GM23338 (cell line): ENCODE measurements at regions not wholly inside any gene's neighbourhood (a gene's known extent, or its start where the extent isn't known, plus 50 kb on each side); places are given as distances from the start of the nearest gene placed in this dataset.

ENCODE experiments used
- CREB1 ChIP-seq: fragments of 250-450 bp; sonication (Bioruptor Pico); IDR thresholded peaks from 2 replicates; pipeline ENCODE4 v1.5.0; 2020; ENCODE audit warnings: low read depth, mild to moderate bottlenecking, moderate library complexity
- CTCF ChIP-seq, 2 experiments: fragments of 200-600 bp in 1 of 2; sonication (generic) in 1 of 2; conservative IDR thresholded peaks; 2 replicates each; pipeline versions ENCODE4 v1.5.1 to v1.6.1; 2016 to 2017; ENCODE audit warnings: antibody characterized with exemption in 2 of 2, low read depth in 2 of 2, mild to moderate bottlenecking in 2 of 2, moderate library complexity in 1 of 2
- ETS1 ChIP-seq: IDR thresholded peaks from 2 replicates; pipeline ENCODE4 v1.6.1; 2016; ENCODE audit warnings: antibody characterized with exemption
- EZH2 ChIP-seq: fragments of 200-600 bp; sonication (generic); IDR thresholded peaks from one replicate; pipeline ENCODE4 v1.8.0; 2017; ENCODE audit warnings: antibody characterized with exemption, mild to moderate bottlenecking, low read depth; ENCODE audit not compliant: unreplicated experiment
- EZH2phosphoT487 ChIP-seq: fragments of 200-600 bp; sonication (generic); IDR thresholded peaks from one replicate; pipeline ENCODE4 v1.8.1; 2018; ENCODE audit warnings: antibody characterized with exemption; ENCODE audit not compliant: unreplicated experiment
- NANOG ChIP-seq: IDR thresholded peaks from 2 replicates; pipeline ENCODE4 v1.6.1; 2016; ENCODE audit warnings: antibody characterized with exemption, borderline replicate concordance
- POLR2AphosphoS5 ChIP-seq: IDR thresholded peaks from 2 replicates; pipeline ENCODE4 v1.6.1; 2016; ENCODE audit warnings: antibody characterized with exemption, low read depth
- ZNF114 ChIP-seq: fragments of 250-450 bp; sonication (Bioruptor Pico); IDR thresholded peaks from 2 replicates; pipeline ENCODE4 v1.5.0; 2020; ENCODE audit warnings: mild to moderate bottlenecking, moderate library complexity
- ZNF462 ChIP-seq: fragments of 250-450 bp; sonication (Bioruptor Pico); IDR thresholded peaks from 2 replicates; pipeline ENCODE4 v1.5.0; 2020; ENCODE audit warnings: mild to moderate bottlenecking, moderate library complexity

DNA sequence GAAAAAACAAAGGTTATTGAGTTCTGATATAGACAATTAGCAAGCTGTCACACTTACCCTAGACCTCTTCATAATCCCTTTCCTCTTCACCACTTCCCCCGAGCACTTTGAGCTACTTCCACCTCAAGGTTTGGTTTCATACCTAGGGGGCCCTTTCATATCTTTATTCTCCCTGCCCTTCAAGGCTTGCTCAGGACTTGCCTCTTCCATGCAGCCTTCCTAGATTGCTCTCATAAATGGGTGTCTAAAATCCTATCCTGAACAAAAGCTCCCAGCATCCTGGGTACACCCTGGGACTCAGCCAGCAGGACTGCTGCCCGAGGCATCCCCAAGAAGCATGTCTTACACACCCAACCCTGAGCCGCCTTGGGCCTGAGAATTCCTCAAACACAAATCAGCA is 157.3 kb downstream of the C5orf15 start (continued):
- no peak for TF ChIP-seq ZNF462 (CRISPR knock-in tag)
- no peak for TF ChIP-seq ETS1
- TF ChIP-seq CREB1 (CRISPR knock-in tag) = no peak
- TF ChIP-seq ZNF114 = no peak
- no peak for TF ChIP-seq EZH2
- TF ChIP-seq CTCF (conservative IDR thresholded peaks at IDR 0.05; ENCODE audit: low read depth in 2 of 2) = no peak
- TF ChIP-seq POLR2AphosphoS5 = no peak
- TF ChIP-seq NANOG = no peak
- TF ChIP-seq EZH2phosphoT487 = no peak
